ENCODE measurements at regions not wholly inside any gene's neighbourhood (a gene's known extent, or its start where the extent isn't known, plus 50 kb on each side); places are given as distances from the start of the nearest gene placed in this dataset.

- DNase-seq, result no peak
These were observed 933.6 kb upstream of the ZWINT start for GRCh38 chr10:57294698-57295097.

GRCh38 chr10:57288754-57289153 lies 927.7 kb upstream of the ZWINT start:
- no peak for DNase-seq

GRCh38 chr10:57262892-57263291 lies 901.8 kb upstream of the ZWINT start:
- DNase-seq, result no peak

- no peak for DNase-seq
These were observed 899.1 kb upstream of the ZWINT start for GRCh38 chr10:57260175-57260574.

GRCh38 chr10:57249615-57250281 lies 888.7 kb upstream of the ZWINT start:
- DNase-seq, result no peak

GRCh38 chr10:57247271-57247670 lies 886.2 kb upstream of the ZWINT start:
- no peak for DNase-seq

GRCh38 chr10:57225920-57226319 lies 864.9 kb upstream of the ZWINT start:
- no peak for DNase-seq

- no peak for DNase-seq
These were observed 863.8 kb upstream of the ZWINT start for GRCh38 chr10:57224811-57225210.

GRCh38 chr10:57222603-57223002 lies 861.5 kb upstream of the ZWINT start:
- no peak for DNase-seq

- DNase-seq, result no peak
These were observed 861.1 kb upstream of the ZWINT start for GRCh38 chr10:57222129-57222528.

GRCh38 chr10:57221674-57222073 lies 860.6 kb upstream of the ZWINT start:
- DNase-seq, result no peak

GRCh38 chr10:57218382-57218781 lies 857.3 kb upstream of the ZWINT start:
- no peak for DNase-seq

- no peak for DNase-seq
These were observed 841.3 kb upstream of the ZWINT start for GRCh38 chr10:57202356-57202755.

- no peak for DNase-seq
These were observed 827.8 kb upstream of the ZWINT start for GRCh38 chr10:57188846-57189245.

GRCh38 chr10:57186201-57186600 lies 825.1 kb upstream of the ZWINT start:
- no peak for DNase-seq

- no peak for DNase-seq
These were observed 808.5 kb upstream of the ZWINT start for GRCh38 chr10:57169597-57169996.

- DNase-seq, result no peak
These were observed 807.7 kb upstream of the ZWINT start for GRCh38 chr10:57168611-57169240.

- DNase-seq, result no peak
These were observed 804.6 kb upstream of the ZWINT start for GRCh38 chr10:57165671-57166070.

GRCh38 chr10:57162231-57162630 lies 801.2 kb upstream of the ZWINT start:
- no peak for DNase-seq

GRCh38 chr10:57161157-57161556 lies 800.1 kb upstream of the ZWINT start:
- no peak for DNase-seq

- DNase-seq, result no peak
These were observed 784.5 kb upstream of the ZWINT start for GRCh38 chr10:57145548-57145947.

GRCh38 chr10:57142925-57143576 lies 782.0 kb upstream of the ZWINT start:
- DNase-seq, result no peak

- no peak for DNase-seq
These were observed 780.6 kb upstream of the ZWINT start for GRCh38 chr10:57141708-57142107.

GRCh38 chr10:57119684-57120083 lies 758.6 kb upstream of the ZWINT start:
- DNase-seq, result no peak

Data from stimulated activated CD8-positive, alpha-beta memory T cell treated with anti-CD3 and anti-CD28 coated beads, Interleukin-4, amount 100 ng/mL, for 48 hours (primary cell).